Endodermal cell (in vitro differentiated cells): ENCODE measurements at regions not wholly inside any gene's neighbourhood (a gene's known extent, or its start where the extent isn't known, plus 50 kb on each side); places are given as distances from the start of the nearest gene placed in this dataset.

Experiments
- DNase-seq: peaks from one replicate; pipeline ENCODE4 v3.0.0-alpha.2; 2017
- H3K27ac ChIP-seq: 2 replicates; pipeline ENCODE4 v1.5.1; 2013; ENCODE audit warnings: mild to moderate bottlenecking, low read depth, low read length, moderate library complexity
- H3K27me3 ChIP-seq: 2 replicates; pipeline ENCODE4 v1.6.1; 2013; ENCODE audit warnings: mild to moderate bottlenecking, low read length, moderate library complexity; ENCODE audit not compliant: insufficient read depth, control insufficient read depth, poor library complexity, severe bottlenecking
- H3K36me3 ChIP-seq: 2 replicates; pipeline ENCODE4 v1.7.0; 2013; ENCODE audit warnings: mild to moderate bottlenecking, low read length, moderate library complexity; ENCODE audit not compliant: control insufficient read depth, insufficient read depth
- H3K4me1 ChIP-seq: one replicate; pipeline ENCODE4 v1.7.0; 2013; ENCODE audit warnings: low read length; ENCODE audit not compliant: control insufficient read depth, insufficient read depth
- H3K4me3 ChIP-seq: 2 replicates; pipeline ENCODE4 v1.5.1; 2013; ENCODE audit warnings: mild to moderate bottlenecking, low read length, moderate library complexity
- H3K9ac ChIP-seq: 2 replicates; pipeline ENCODE4 v1.6.1; 2013; ENCODE audit warnings: mild to moderate bottlenecking, low read length, moderate library complexity; ENCODE audit not compliant: poor library complexity, severe bottlenecking; ENCODE audit errors: extremely low read depth
- H3K9me3 ChIP-seq: 2 replicates; pipeline ENCODE4 v1.6.1; 2013; ENCODE audit warnings: mild to moderate bottlenecking, low read length, moderate library complexity; ENCODE audit not compliant: control insufficient read depth
- H3K27ac Mint-ChIP-seq: 2 replicates; pipeline ENCODE4 v1.8.0; 2020; ENCODE audit warnings: mixed read lengths
- H3K27me3 Mint-ChIP-seq: 2 replicates; pipeline ENCODE4 v1.8.0; 2021; ENCODE audit warnings: mild to moderate bottlenecking, mixed read lengths; ENCODE audit not compliant: insufficient read depth
- H3K36me3 Mint-ChIP-seq: 2 replicates; pipeline ENCODE4 v1.8.0; 2020; ENCODE audit warnings: low read depth, mixed read lengths
- H3K4me1 Mint-ChIP-seq: 2 replicates; pipeline ENCODE4 v1.8.0; 2020; ENCODE audit warnings: mixed read lengths
- H3K4me3 Mint-ChIP-seq: 2 replicates; pipeline ENCODE4 v1.8.0; 2020; ENCODE audit warnings: mild to moderate bottlenecking, moderate library complexity, mixed read lengths
- H3K9me3 Mint-ChIP-seq: 2 replicates; pipeline ENCODE4 v1.8.0; 2020; ENCODE audit warnings: mild to moderate bottlenecking, mixed read lengths
- CTCF ChIP-seq: fragments of 200-600 bp; sonication (generic); conservative IDR thresholded peaks from 2 replicates; pipeline ENCODE4 v1.5.0; 2021; ENCODE audit warnings: antibody characterized with exemption, mild to moderate bottlenecking
- WGBS, 2 experiments: methylation state at CpG; one replicate each; pipeline versions ENCODE4 v1.1.5 to v1.1.7; 2013; ENCODE audit warnings: missing lambda C conversion rate in 2 of 2, mixed read lengths in 1 of 2; ENCODE audit not compliant: insufficient coverage in 1 of 2, insufficient read length in 1 of 2; 5-methylcytosine and 5-hydroxymethylcytosine counted together

- H3K27me3 Mint-ChIP-seq = no peaks in the 10 kb centered on the region
- WGBS, 2 experiments = 83 to 97% methylated on average over 1 to 3 of the region's 4 CpGs
- Histone ChIP-seq H3K9me3 (no peaks in the 10 kb centered on the region), H3K4me1 (no peaks in the 10 kb centered on the region), H3K9ac (no peak overlapping the region), H3K4me3 (no peak overlapping the region), H3K27ac (no peak overlapping the region), H3K36me3 (no peaks in the 10 kb centered on the region), H3K27me3 (no peaks in the 10 kb centered on the region)
- no peaks in the 10 kb centered on the region for H3K36me3 Mint-ChIP-seq
- TF ChIP-seq CTCF = no peak
- H3K27ac Mint-ChIP-seq = no peak overlapping the region
- DNase-seq = no peak
- no peaks in the 10 kb centered on the region for H3K9me3 Mint-ChIP-seq
- no peaks in the 10 kb centered on the region for H3K4me1 Mint-ChIP-seq
- H3K4me3 Mint-ChIP-seq = no peak overlapping the region
Observed at GRCh38 chr4:133855001-133855400, 346.6 kb downstream of the PABPC4L start.

- Mint-ChIP-seq H3K9me3 (peaks cover 37% of the 10 kb centered on the region), H3K36me3 (peaks cover 3% of the 10 kb centered on the region), H3K4me1 (peaks cover 3% of the 10 kb centered on the region), H3K4me3 (no peak overlapping the region), H3K27ac (no peak overlapping the region), H3K27me3 (no peaks in the 10 kb centered on the region)
- peaks cover 41% of the 10 kb centered on the region for H3K9me3 ChIP-seq
- no peak overlapping the region for H3K4me3 ChIP-seq
- peak; percentile 70 for TF ChIP-seq CTCF
- no peak overlapping the region for H3K27ac ChIP-seq
- DNase-seq = no peak
- no peaks in the 10 kb centered on the region for H3K36me3 ChIP-seq
- H3K9ac ChIP-seq = no peak overlapping the region
- H3K4me1 ChIP-seq = no peaks in the 10 kb centered on the region
- no peaks in the 10 kb centered on the region for H3K27me3 ChIP-seq
Observed at GRCh38 chr4:133839326-133839725, 362.3 kb downstream of the PABPC4L start.

GRCh38 chr4:133823177-133823576 lies 378.4 kb downstream of the PABPC4L start:
- no peaks in the 10 kb centered on the region for H3K36me3 ChIP-seq
- no peak overlapping the region for H3K9ac ChIP-seq
- TF ChIP-seq CTCF = no peak
- Mint-ChIP-seq H3K4me1 (no peaks in the 10 kb centered on the region), H3K36me3 (no peaks in the 10 kb centered on the region), H3K9me3 (peaks cover 1% of the 10 kb centered on the region), H3K27me3 (no peaks in the 10 kb centered on the region), H3K4me3 (no peak overlapping the region), H3K27ac (no peak overlapping the region)
- no peak overlapping the region for H3K27ac ChIP-seq
- peaks cover under 1% of the 10 kb centered on the region for H3K9me3 ChIP-seq
- H3K4me3 ChIP-seq = no peak overlapping the region
- 90% methylated on average over 3 of the region's 3 CpGs; no CpG with 5 or more reads in 1 of the 2 experiments for WGBS, 2 experiments
- no peaks in the 10 kb centered on the region for H3K4me1 ChIP-seq
- no peaks in the 10 kb centered on the region for H3K27me3 ChIP-seq
- DNase-seq = no peak
